H1 (cell line): ENCODE measurements at regions not wholly inside any gene's neighbourhood (a gene's known extent, or its start where the extent isn't known, plus 50 kb on each side); places are given as distances from the start of the nearest gene placed in this dataset.

ENCODE experiments used
- CTCF ChIA-PET: fragments of 300-600 bp; sonication (Branson Sonifier 250); formaldehyde crosslinking; loops from one replicate; lab custom pipeline; 2021; ENCODE audit not compliant: partially characterized antibody; lab: Charles Lee
- POLR2A ChIA-PET: fragments of 300-600 bp; sonication (Branson Sonifier 250); formaldehyde crosslinking; loops from one replicate; lab custom pipeline; 2021; ENCODE audit warnings: inconsistent platforms; ENCODE audit not compliant: partially characterized antibody; lab: Charles Lee
- DNase-seq, 2 experiments: peaks; one replicate each; pipeline versions ENCODE4 v3.0.0 to v3.0.0-alpha.2; 2010 to 2022; ENCODE audit warnings: low spot score in 2 of 2, low read depth in 1 of 2, mixed read lengths in 1 of 2
- FAIRE-seq: peaks from 2 replicates; lab custom pipeline; 2011; peaks lifted over from hg19 to GRCh38; lab: Jason Lieb, UNC
- H2AFZ ChIP-seq: 2 replicates; pipeline ENCODE4 v1.8.1; 2012; ENCODE audit warnings: low read length, inconsistent platforms
- H2AK5ac ChIP-seq: 2 replicates; pipeline ENCODE4 v1.6.1; 2013; ENCODE audit warnings: low read depth, low read length
- H2BK120ac ChIP-seq: replicated peaks from 2 replicates; pipeline ENCODE3; 2013; ENCODE audit warnings: low read depth, low read length, inconsistent platforms
- H2BK12ac ChIP-seq: 2 replicates; pipeline ENCODE4 v1.6.1; 2013; ENCODE audit warnings: low read depth, low read length
- H2BK15ac ChIP-seq: 2 replicates; pipeline ENCODE4 v1.6.1; 2013; ENCODE audit warnings: low read length
- H2BK20ac ChIP-seq: 2 replicates; pipeline ENCODE4 v1.6.1; 2013; ENCODE audit warnings: low read length
- H2BK5ac ChIP-seq: 2 replicates; pipeline ENCODE4 v1.6.1; 2013; ENCODE audit warnings: low read depth, low read length
- H3K14ac ChIP-seq: 2 replicates; pipeline ENCODE4 v1.6.1; 2013; ENCODE audit warnings: inconsistent platforms; ENCODE audit not compliant: insufficient read length
- H3K18ac ChIP-seq: 2 replicates; pipeline ENCODE4 v1.6.1; 2013; ENCODE audit warnings: low read length; ENCODE audit errors: extremely low read depth
- H3K23ac ChIP-seq: 2 replicates; pipeline ENCODE4 v1.6.1; 2013; ENCODE audit warnings: inconsistent platforms; ENCODE audit not compliant: insufficient read length
- H3K23me2 ChIP-seq: 2 replicates; pipeline ENCODE4 v1.6.1; 2013; ENCODE audit warnings: low read depth, low read length
- H3K27ac ChIP-seq: 2 replicates; pipeline ENCODE4 v1.6.1; 2011; ENCODE audit warnings: low read depth, low read length, inconsistent platforms
- H3K27me3 ChIP-seq, 4 experiments: replicated peaks in 1 of 4; 1 replicate in 1 of 4; 2 replicates in 3 of 4; pipeline versions ENCODE4 v1.6.1 to v1.8.1; 2011 to 2013; ENCODE audit warnings: low read length in 3 of 4, mild to moderate bottlenecking in 3 of 4, inconsistent platforms in 2 of 4, mixed read lengths in 2 of 4, moderate library complexity in 1 of 4; ENCODE audit not compliant: control insufficient read depth in 3 of 4, insufficient read depth in 3 of 4; ENCODE audit errors: extremely low read depth in 1 of 4
- H3K36me3 ChIP-seq, 4 experiments: 2 replicates each; pipeline versions ENCODE4 v1.6.1 to v1.8.1; 2011 to 2013; ENCODE audit warnings: mild to moderate bottlenecking in 4 of 4, low read length in 3 of 4, moderate library complexity in 2 of 4, control low read depth in 1 of 4, inconsistent platforms in 1 of 4; ENCODE audit not compliant: insufficient read depth in 4 of 4, control insufficient read depth in 2 of 4
- H3K4ac ChIP-seq: replicated peaks from 2 replicates; pipeline ENCODE3; 2013; ENCODE audit warnings: low read length, low read depth, mixed read lengths, inconsistent platforms; ENCODE audit not compliant: insufficient read length
- H3K4me1 ChIP-seq, 4 experiments: replicated peaks in 1 of 4; 1 replicate in 1 of 4; 2 replicates in 3 of 4; pipeline versions ENCODE4 v1.6.1 to v1.8.1; 2011 to 2013; ENCODE audit warnings: low read length in 3 of 4, inconsistent platforms in 2 of 4, mixed read lengths in 1 of 4; ENCODE audit not compliant: insufficient read depth in 4 of 4, control insufficient read depth in 3 of 4
- H3K4me2 ChIP-seq, 2 experiments: 2 replicates each; pipeline versions ENCODE4 v1.6.1 to v1.8.1; 2011 to 2013; ENCODE audit warnings: low read depth in 2 of 2, low read length in 2 of 2, control low read depth in 1 of 2, inconsistent platforms in 1 of 2, mild to moderate bottlenecking in 1 of 2; ENCODE audit not compliant: insufficient read depth in 1 of 2
- H3K4me3 ChIP-seq, 4 experiments: fragments of 200-600, 300-600 bp in 1 of 4; sonication (generic), shearing (Covaris generic), sonication (Bioruptor Twin) in 1 of 4; 2 replicates each; pipeline versions ENCODE4 v1.5.1 to v1.8.1; 2011 to 2016; ENCODE audit warnings: low read length in 4 of 4, low read depth in 3 of 4, control low read depth in 2 of 4, inconsistent platforms in 2 of 4, mild to moderate bottlenecking in 2 of 4, mixed read lengths in 1 of 4, moderate library complexity in 1 of 4; ENCODE audit not compliant: insufficient read depth in 2 of 4; ENCODE audit errors: extremely low read depth in 1 of 4
- H3K56ac ChIP-seq: replicated peaks from 2 replicates; pipeline ENCODE3; 2013; ENCODE audit warnings: low read depth, mild to moderate bottlenecking, mixed read lengths, low read length, inconsistent platforms; ENCODE audit not compliant: insufficient read length
- H3K79me1 ChIP-seq: 2 replicates; pipeline ENCODE4 v1.6.1; 2013; ENCODE audit warnings: low read depth, low read length, control low read depth
- H3K79me2 ChIP-seq, 2 experiments: 2 replicates each; pipeline versions ENCODE4 v1.6.1 to v1.8.1; 2012 to 2013; ENCODE audit warnings: low read length in 2 of 2, mild to moderate bottlenecking in 2 of 2, inconsistent platforms in 1 of 2; ENCODE audit not compliant: insufficient read depth in 2 of 2, control insufficient read depth in 1 of 2
- H3K9ac ChIP-seq, 4 experiments: replicated peaks in 1 of 4; 1 replicate in 1 of 4; 2 replicates in 3 of 4; pipeline versions ENCODE4 v1.6.1 to v1.8.1; 2011 to 2013; ENCODE audit warnings: low read depth in 3 of 4, low read length in 3 of 4, control low read depth in 2 of 4, mild to moderate bottlenecking in 2 of 4, moderate library complexity in 2 of 4, inconsistent platforms in 1 of 4; ENCODE audit errors: extremely low read depth in 1 of 4
- H3K9me3 ChIP-seq, 2 experiments: 2 replicates each; pipeline versions ENCODE4 v1.6.1 to v1.8.1; 2012 to 2013; ENCODE audit warnings: mild to moderate bottlenecking in 2 of 2, moderate library complexity in 2 of 2, control low read depth in 1 of 2, inconsistent platforms in 1 of 2, low read depth in 1 of 2, low read length in 1 of 2, mixed read lengths in 1 of 2; ENCODE audit not compliant: insufficient read depth in 2 of 2
- H4K20me1 ChIP-seq, 2 experiments: replicated peaks in 1 of 2; 2 replicates each; pipeline versions ENCODE3 to v1.8.1; 2011 to 2013; ENCODE audit warnings: inconsistent platforms in 2 of 2, low read length in 2 of 2, mild to moderate bottlenecking in 1 of 2; ENCODE audit not compliant: insufficient read depth in 2 of 2, control insufficient read depth in 1 of 2
- H4K5ac ChIP-seq: 2 replicates; pipeline ENCODE4 v1.6.1; 2013; ENCODE audit warnings: low read length, low read depth, mixed read lengths, inconsistent platforms; ENCODE audit not compliant: insufficient read length
- H4K8ac ChIP-seq: 2 replicates; pipeline ENCODE4 v1.8.0; 2013; ENCODE audit warnings: mild to moderate bottlenecking, moderate library complexity, low read length, inconsistent platforms; ENCODE audit not compliant: insufficient read depth; ENCODE audit errors: extremely low read depth
- H4K91ac ChIP-seq: replicated peaks from 2 replicates; pipeline ENCODE3; 2013; ENCODE audit warnings: low read length, mixed read lengths, inconsistent platforms; ENCODE audit not compliant: insufficient read length
- CEBPB ChIP-seq: IDR thresholded peaks from 2 replicates; pipeline ENCODE4 v1.6.1; 2012; ENCODE audit warnings: low read depth, low read length
- CHD1 ChIP-seq: IDR thresholded peaks from 2 replicates; pipeline ENCODE4 v1.6.1; 2012; ENCODE audit warnings: low read depth, low read length, improper control_type of control experiment
- EGR1 ChIP-seq: IDR thresholded peaks from 2 replicates; pipeline ENCODE4 v1.6.1; 2011; ENCODE audit warnings: low read depth, low read length, borderline replicate concordance
- EP300 ChIP-seq, 2 experiments: IDR thresholded peaks; 1 replicate in 1 of 2; 2 replicates in 1 of 2; pipeline ENCODE4 v1.6.1; 2011 to 2012; ENCODE audit warnings: low read depth in 2 of 2, low read length in 2 of 2, mild to moderate bottlenecking in 2 of 2, borderline replicate concordance in 1 of 2, inconsistent platforms in 1 of 2, moderate library complexity in 1 of 2
- KDM5A ChIP-seq: fragments of 200-600 bp; IDR thresholded peaks from 2 replicates; pipeline ENCODE4 v1.7.1; 2012; ENCODE audit warnings: mild to moderate bottlenecking, low read length, inconsistent platforms, mixed read lengths
- POU5F1 ChIP-seq: IDR thresholded peaks from 2 replicates; pipeline ENCODE4 v1.6.1; 2011; ENCODE audit warnings: low read depth, mild to moderate bottlenecking, low read length, moderate library complexity
- RFX5 ChIP-seq: IDR thresholded peaks from 2 replicates; pipeline ENCODE4 v1.6.1; 2011; ENCODE audit warnings: low read depth, low read length, improper control_type of control experiment, borderline replicate concordance
- SIN3A ChIP-seq, 2 experiments: IDR thresholded peaks in 1 of 2; conservative IDR thresholded peaks in 1 of 2; 2 replicates each; pipeline ENCODE4 v1.6.1; 2011 to 2012; ENCODE audit warnings: low read length in 2 of 2, improper control_type of control experiment in 1 of 2, low read depth in 1 of 2, mild to moderate bottlenecking in 1 of 2
- SP1 ChIP-seq: IDR thresholded peaks from 2 replicates; pipeline ENCODE4 v1.6.1; 2011; ENCODE audit warnings: low read depth, low read length
- WGBS, 2 experiments: shearing (Covaris generic) in 1 of 2; methylation state at CpG; one replicate each; pipeline versions ENCODE4 v1.1.6 to v1.1.7; 2013 to 2015; ENCODE audit warnings: low lambda C conversion rate in 2 of 2, mixed read lengths in 2 of 2, inconsistent platforms in 1 of 2, low coverage in 1 of 2, missing lambda C conversion rate in 1 of 2; ENCODE audit not compliant: insufficient replicate concordance in 2 of 2, insufficient coverage in 1 of 2, insufficient read length in 1 of 2; ENCODE audit errors: extremely low coverage in 1 of 2, missing lambda C conversion rate in 1 of 2; 5-methylcytosine and 5-hydroxymethylcytosine counted together
- TF ChIP-seq, protein P1 (sequence below), 3 experiments: IDR thresholded peaks; 1 replicate in 2 of 3; 2 replicates in 1 of 3; pipeline versions ENCODE4 v1.5.1 to v1.6.1; 2011; ENCODE audit warnings: low read length in 3 of 3, mild to moderate bottlenecking in 3 of 3, inconsistent platforms in 2 of 3, low read depth in 1 of 3, moderate library complexity in 1 of 3; ENCODE audit not compliant: insufficient read depth in 1 of 3; ENCODE audit errors: control extremely low read depth in 1 of 3

GRCh38 chr1:176391621-176392020, 71.4 kb upstream of the PAPPA2 start:
- Histone ChIP-seq H3K23me2 (no peaks in the 10 kb centered on the region), H4K5ac (no peak overlapping the region), H3K9me3 (peaks cover 3 to 5% of the 10 kb centered on the region in 2 experiments; a peak in 3 of 4 replicates), H4K91ac (no peak overlapping the region), H4K20me1 (no peaks in the 10 kb centered on the region), H3K36me3 (no peaks in the 10 kb centered on the region), H2BK5ac (no peak overlapping the region), H3K27ac (no peak overlapping the region), H3K56ac (no peak overlapping the region), H3K4me2 (no peak overlapping the region), H2BK15ac (no peak overlapping the region), H3K4me1 (no peaks in the 10 kb centered on the region), H3K14ac (no peak overlapping the region), H3K4me3 (no peak overlapping the region), H2BK120ac (no peak overlapping the region), H3K9ac (no peak overlapping the region), H3K79me2 (no peaks in the 10 kb centered on the region), H4K8ac (no peak overlapping the region), H3K4ac (no peak overlapping the region), H2BK20ac (no peak overlapping the region), H3K27me3 (no peaks in the 10 kb centered on the region), H3K23ac (no peak overlapping the region), H2BK12ac (no peak overlapping the region), H3K79me1 (no peaks in the 10 kb centered on the region), H2AK5ac (no peak overlapping the region), H2AFZ (no peak overlapping the region), H3K18ac (no peak overlapping the region)
- WGBS, 2 experiments: 96% methylated on average over 2 of the region's 2 CpGs; no CpG with 5 or more reads in 1 of the 2 experiments
- TF ChIP-seq SIN3A (conservative IDR thresholded peaks at IDR 0.05 in 1 of 2, IDR thresholded peaks at IDR 0.05 in 1 of 2; ENCODE audit: low read depth in 1 of 2, low read length in 2 of 2): no peak
- no peak for TF ChIP-seq EP300 (IDR thresholded peaks at IDR 0.05; ENCODE audit: borderline replicate concordance in 1 of 2, low read depth in 2 of 2, low read length in 2 of 2)
- no peak for TF ChIP-seq CEBPB
- TF ChIP-seq KDM5A: no peak
- TF ChIP-seq, protein P1, sequence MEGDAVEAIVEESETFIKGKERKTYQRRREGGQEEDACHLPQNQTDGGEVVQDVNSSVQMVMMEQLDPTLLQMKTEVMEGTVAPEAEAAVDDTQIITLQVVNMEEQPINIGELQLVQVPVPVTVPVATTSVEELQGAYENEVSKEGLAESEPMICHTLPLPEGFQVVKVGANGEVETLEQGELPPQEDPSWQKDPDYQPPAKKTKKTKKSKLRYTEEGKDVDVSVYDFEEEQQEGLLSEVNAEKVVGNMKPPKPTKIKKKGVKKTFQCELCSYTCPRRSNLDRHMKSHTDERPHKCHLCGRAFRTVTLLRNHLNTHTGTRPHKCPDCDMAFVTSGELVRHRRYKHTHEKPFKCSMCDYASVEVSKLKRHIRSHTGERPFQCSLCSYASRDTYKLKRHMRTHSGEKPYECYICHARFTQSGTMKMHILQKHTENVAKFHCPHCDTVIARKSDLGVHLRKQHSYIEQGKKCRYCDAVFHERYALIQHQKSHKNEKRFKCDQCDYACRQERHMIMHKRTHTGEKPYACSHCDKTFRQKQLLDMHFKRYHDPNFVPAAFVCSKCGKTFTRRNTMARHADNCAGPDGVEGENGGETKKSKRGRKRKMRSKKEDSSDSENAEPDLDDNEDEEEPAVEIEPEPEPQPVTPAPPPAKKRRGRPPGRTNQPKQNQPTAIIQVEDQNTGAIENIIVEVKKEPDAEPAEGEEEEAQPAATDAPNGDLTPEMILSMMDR (IDR thresholded peaks at IDR 0.05; ENCODE audit: control extremely low read depth in 1 of 3, insufficient read depth in 1 of 3, low read depth in 1 of 3, low read length in 3 of 3): no peak
- TF ChIP-seq POU5F1: no peak
- no peak for TF ChIP-seq CHD1
- no peak for TF ChIP-seq RFX5
- no peak for TF ChIP-seq SP1
- TF ChIP-seq EGR1: no peak
- DNase-seq (no peak), FAIRE-seq (no peak)
- ChIA-PET POLR2A (no interaction called here), CTCF (interaction anchor here (1.2 to 2.9 kb wide), 2 partner anchors 16 to 19 kb away, joined by 3 to 8 read pairs; no protein-coding TSS in a partner anchor)
